ENCODE measurements at regions not wholly inside any gene's neighbourhood (a gene's known extent, or its start where the extent isn't known, plus 50 kb on each side); places are given as distances from the start of the nearest gene placed in this dataset.
A peak's percentile ranks its signal among the peaks of the same experiment; 100 is the strongest.

GRCh38 chr4:43843501-43843900 lies 605.1 kb downstream of the KCTD8 start:
- no peak for DNase-seq (ENCODE audit: extremely low read depth in 1 of 11, low read depth in 9 of 11, low spot score in 4 of 11)

- no peak for DNase-seq (ENCODE audit: extremely low read depth in 1 of 11, low read depth in 9 of 11, low spot score in 4 of 11)
Measured at GRCh38 chr4:43846111-43846587, 602.5 kb downstream of the KCTD8 start.

GRCh38 chr4:43853565-43854264 lies 594.9 kb downstream of the KCTD8 start:
- no peak for DNase-seq (ENCODE audit: extremely low read depth in 1 of 11, low read depth in 9 of 11, low spot score in 4 of 11)

GRCh38 chr4:43855283-43855682 lies 593.3 kb downstream of the KCTD8 start:
- DNase-seq (ENCODE audit: extremely low read depth in 1 of 11, low read depth in 9 of 11, low spot score in 4 of 11), result no peak

GRCh38 chr4:43864616-43865146 lies 583.9 kb downstream of the KCTD8 start:
- DNase-seq (ENCODE audit: extremely low read depth in 1 of 11, low read depth in 9 of 11, low spot score in 4 of 11), result no peak

GRCh38 chr4:43867908-43868307 lies 580.7 kb downstream of the KCTD8 start:
- DNase-seq (ENCODE audit: extremely low read depth in 1 of 11, low read depth in 9 of 11, low spot score in 4 of 11), result no peak

- no peak for DNase-seq (ENCODE audit: extremely low read depth in 1 of 11, low read depth in 9 of 11, low spot score in 4 of 11)
Measured at GRCh38 chr4:43875655-43876054, 573.0 kb downstream of the KCTD8 start.

GRCh38 chr4:43882470-43882869 lies 566.1 kb downstream of the KCTD8 start:
- no peak for DNase-seq (ENCODE audit: extremely low read depth in 1 of 11, low read depth in 9 of 11, low spot score in 4 of 11)

GRCh38 chr4:43886196-43886595 lies 562.4 kb downstream of the KCTD8 start:
- DNase-seq (ENCODE audit: extremely low read depth in 1 of 11, low read depth in 9 of 11, low spot score in 4 of 11), result no peak

GRCh38 chr4:43898836-43899235 lies 549.8 kb downstream of the KCTD8 start:
- no peak for DNase-seq (ENCODE audit: extremely low read depth in 1 of 11, low read depth in 9 of 11, low spot score in 4 of 11)

- DNase-seq (ENCODE audit: extremely low read depth in 1 of 11, low read depth in 9 of 11, low spot score in 4 of 11), result no peak
Measured at GRCh38 chr4:43903456-43903855, 545.2 kb downstream of the KCTD8 start.

GRCh38 chr4:43918377-43918776 lies 530.2 kb downstream of the KCTD8 start:
- no peak for DNase-seq (ENCODE audit: extremely low read depth in 1 of 11, low read depth in 9 of 11, low spot score in 4 of 11)

GRCh38 chr4:43932448-43932847 lies 516.2 kb downstream of the KCTD8 start:
- DNase-seq (ENCODE audit: extremely low read depth in 1 of 11, low read depth in 9 of 11, low spot score in 4 of 11), result peak in 3 of 11 donors; percentile 0 to 4 (median 0)

- no peak for DNase-seq (ENCODE audit: extremely low read depth in 1 of 11, low read depth in 9 of 11, low spot score in 4 of 11)
Measured at GRCh38 chr4:43943998-43944397, 504.6 kb downstream of the KCTD8 start.

- DNase-seq (ENCODE audit: extremely low read depth in 1 of 11, low read depth in 9 of 11, low spot score in 4 of 11), result no peak
Measured at GRCh38 chr4:43959976-43960375, 488.6 kb downstream of the KCTD8 start.

- DNase-seq (ENCODE audit: extremely low read depth in 1 of 11, low read depth in 9 of 11, low spot score in 4 of 11), result no peak
Measured at GRCh38 chr4:43968011-43968410, 480.6 kb downstream of the KCTD8 start.

- no peak for DNase-seq (ENCODE audit: extremely low read depth in 1 of 11, low read depth in 9 of 11, low spot score in 4 of 11)
Measured at GRCh38 chr4:43983610-43984009, 465.0 kb downstream of the KCTD8 start.

- DNase-seq (ENCODE audit: extremely low read depth in 1 of 11, low read depth in 9 of 11, low spot score in 4 of 11), result no peak
Measured at GRCh38 chr4:43987331-43987944, 461.2 kb downstream of the KCTD8 start.

- DNase-seq (ENCODE audit: extremely low read depth in 1 of 11, low read depth in 9 of 11, low spot score in 4 of 11), result no peak
Measured at GRCh38 chr4:43990551-43990950, 458.1 kb downstream of the KCTD8 start.

GRCh38 chr4:43990963-43991362 lies 457.6 kb downstream of the KCTD8 start:
- no peak for DNase-seq (ENCODE audit: extremely low read depth in 1 of 11, low read depth in 9 of 11, low spot score in 4 of 11)

- no peak for DNase-seq (ENCODE audit: extremely low read depth in 1 of 11, low read depth in 9 of 11, low spot score in 4 of 11)
Measured at GRCh38 chr4:43992552-43992951, 456.1 kb downstream of the KCTD8 start.
